Stimulated activated CD4-positive, alpha-beta T cell treated with anti-CD3 and anti-CD28 coated beads, Interleukin-1b, Interleukin-23, amount 100 ng/mL, for 4 hours (primary cell): ENCODE measurements at regions not wholly inside any gene's neighbourhood (a gene's known extent, or its start where the extent isn't known, plus 50 kb on each side); places are given as distances from the start of the nearest gene placed in this dataset.

Source experiments
- DNase-seq, 2 donors: peaks; one replicate each; pipeline ENCODE4 v3.0.0-alpha.2; 2020; ENCODE audit warnings: low read depth in 2 of 2

- no peak for DNase-seq
Measured at GRCh38 chr14:97655169-97655948, 858.2 kb downstream of the VRK1 start.

- DNase-seq, result no peak
Measured at GRCh38 chr14:97657609-97658008, 860.4 kb downstream of the VRK1 start.

GRCh38 chr14:97687944-97688630, 890.9 kb downstream of the VRK1 start:
- DNase-seq, result no peak

GRCh38 chr14:97688631-97689336, 891.6 kb downstream of the VRK1 start:
- no peak for DNase-seq

- no peak for DNase-seq
Measured at GRCh38 chr14:97692084-97692483, 894.9 kb downstream of the VRK1 start.

- no peak for DNase-seq
Measured at GRCh38 chr14:97695456-97695981, 898.3 kb downstream of the VRK1 start.

GRCh38 chr14:97697772-97698171, 900.6 kb downstream of the VRK1 start:
- no peak for DNase-seq

GRCh38 chr14:97699026-97699425, 901.8 kb downstream of the VRK1 start:
- no peak for DNase-seq

GRCh38 chr14:97703006-97703760, 906.0 kb downstream of the VRK1 start:
- no peak for DNase-seq

- DNase-seq, result no peak
Measured at GRCh38 chr14:97704316-97704885, 907.2 kb downstream of the VRK1 start.

GRCh38 chr14:97705107-97705506, 907.9 kb downstream of the VRK1 start:
- no peak for DNase-seq

- no peak for DNase-seq
Measured at GRCh38 chr14:97705976-97706375, 908.8 kb downstream of the VRK1 start.

GRCh38 chr14:97706819-97707218, 909.6 kb downstream of the VRK1 start:
- no peak for DNase-seq

- no peak for DNase-seq
Measured at GRCh38 chr14:97707603-97708002, 910.4 kb downstream of the VRK1 start.

- peak in 1 of 2 donors; percentile 29 for DNase-seq
Measured at GRCh38 chr14:97709552-97709951, 912.4 kb downstream of the VRK1 start.

- no peak for DNase-seq
Measured at GRCh38 chr14:97710726-97711125, 913.5 kb downstream of the VRK1 start.

GRCh38 chr14:97712471-97712870, 915.3 kb downstream of the VRK1 start:
- no peak for DNase-seq

- DNase-seq, result no peak
Measured at GRCh38 chr14:97713023-97713422, 915.8 kb downstream of the VRK1 start.

- DNase-seq, result no peak
Measured at GRCh38 chr14:97718886-97719442, 921.8 kb downstream of the VRK1 start.

- DNase-seq, result peak in 1 of 2 donors; percentile 33
Measured at GRCh38 chr14:97719931-97720330, 922.7 kb downstream of the VRK1 start.

GRCh38 chr14:97723351-97723750, 926.2 kb downstream of the VRK1 start:
- DNase-seq, result no peak
